Thyroid gland (tissue), 4 donors: ENCODE measurements at regions not wholly inside any gene's neighbourhood (a gene's known extent, or its start where the extent isn't known, plus 50 kb on each side); places are given as distances from the start of the nearest gene placed in this dataset.

Experiments
- CTCF ChIP-seq, 6 experiments: fragments of 200-600 bp in 3 of 6; fragments of 450-650 bp in 3 of 6; sonication (generic) in 3 of 6; IDR thresholded peaks; one replicate each; pipeline ENCODE4 v1.5.1; 2016 to 2019; ENCODE audit warnings: antibody characterized with exemption in 6 of 6, mild to moderate bottlenecking in 2 of 6, inconsistent platforms in 1 of 6, moderate library complexity in 1 of 6
- POLR2A ChIP-seq, 2 donors: fragments of 450-650 bp; IDR thresholded peaks; one replicate each; pipeline ENCODE4 v1.6.1; 2017; ENCODE audit warnings: antibody characterized with exemption in 2 of 2, mild to moderate bottlenecking in 2 of 2, moderate library complexity in 1 of 2

- no peak for TF ChIP-seq CTCF (IDR thresholded peaks at IDR 0.05)
- no peak for TF ChIP-seq POLR2A (IDR thresholded peaks at IDR 0.05)
Measured at GRCh38 chr10:33886299-33886698, 551.8 kb upstream of the NRP1 start.
